Loucy (cell line): ENCODE measurements at regions not wholly inside any gene's neighbourhood (a gene's known extent, or its start where the extent isn't known, plus 50 kb on each side); places are given as distances from the start of the nearest gene placed in this dataset.

Experiments
- CTCF ChIP-seq: fragments of 200-600 bp; sonication (generic); conservative IDR thresholded peaks from 2 replicates; pipeline ENCODE4 v1.5.1; 2014; ENCODE audit warnings: mild to moderate bottlenecking, antibody characterized with exemption, low read length
- EZH2phosphoT487 ChIP-seq: fragments of 200-600 bp; IDR thresholded peaks from 2 replicates; pipeline ENCODE4 v1.6.1; 2018; ENCODE audit warnings: antibody characterized with exemption, mild to moderate bottlenecking, moderate library complexity, borderline replicate concordance

DNA sequence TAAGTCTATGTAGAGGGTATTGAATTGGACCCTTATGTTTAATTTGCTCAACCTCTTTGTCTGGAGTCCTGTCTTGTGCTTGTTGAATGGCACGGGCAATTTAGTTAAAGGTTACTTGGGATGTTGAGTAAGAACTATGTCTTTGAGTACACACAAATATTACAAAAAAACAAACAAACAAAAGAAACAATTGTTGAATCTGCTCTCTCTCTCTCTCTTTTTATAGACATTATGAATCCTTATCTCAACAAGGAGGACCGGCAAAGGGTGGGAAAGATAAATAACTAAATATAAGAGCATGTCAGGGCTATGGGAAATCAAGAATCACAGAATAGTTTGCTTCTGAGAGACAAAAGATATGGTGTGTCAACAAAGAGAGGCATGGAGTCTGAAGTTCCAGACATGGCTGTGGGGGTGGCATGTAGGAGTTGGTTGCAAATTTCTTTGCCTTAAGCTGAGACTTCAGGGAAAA, 608.6 kb downstream of the UTRN start:
- TF ChIP-seq CTCF (no peak), EZH2phosphoT487 (no peak)
